CD14-positive monocyte (primary cell): ENCODE measurements at regions not wholly inside any gene's neighbourhood (a gene's known extent, or its start where the extent isn't known, plus 50 kb on each side); places are given as distances from the start of the nearest gene placed in this dataset.

Experiments used
- DNase-seq, 3 donors: peaks; one replicate each; pipeline ENCODE4 v3.0.0-alpha.2; 2011 to 2022
- H2AFZ ChIP-seq: 2 replicates; pipeline ENCODE4 v1.6.0; 2012; ENCODE audit warnings: mild to moderate bottlenecking, low read depth, low read length, inconsistent platforms; ENCODE audit not compliant: insufficient read depth, poor library complexity, severe bottlenecking
- H3K27ac ChIP-seq, 2 donors: 1 replicate in 1 of 2; 2 replicates in 1 of 2; pipeline ENCODE4 v1.5.1; 2012 to 2013; ENCODE audit warnings: low read length in 2 of 2, control low read depth in 1 of 2, inconsistent platforms in 1 of 2, low read depth in 1 of 2, mild to moderate bottlenecking in 1 of 2
- H3K27me3 ChIP-seq, 2 donors: one replicate each; pipeline versions ENCODE4 v1.6.0 to v1.6.1; 2011 to 2013; ENCODE audit warnings: low read length in 2 of 2; ENCODE audit not compliant: control insufficient read depth in 2 of 2, insufficient read depth in 2 of 2
- H3K36me3 ChIP-seq, 2 donors: replicated peaks in 1 of 2; 1 replicate in 1 of 2; 2 replicates in 1 of 2; pipeline versions ENCODE4 v1.5.1 to v1.6.1; 2012 to 2013; ENCODE audit warnings: low read length in 2 of 2, control low read depth in 1 of 2, inconsistent platforms in 1 of 2, mild to moderate bottlenecking in 1 of 2; ENCODE audit not compliant: insufficient read depth in 2 of 2, control insufficient read depth in 1 of 2
- H3K4me1 ChIP-seq, 2 donors: 1 replicate in 1 of 2; 2 replicates in 1 of 2; pipeline versions ENCODE4 v1.5.1 to v1.6.1; 2012 to 2013; ENCODE audit warnings: low read length in 2 of 2, control low read depth in 1 of 2, inconsistent platforms in 1 of 2, mild to moderate bottlenecking in 1 of 2, moderate library complexity in 1 of 2; ENCODE audit not compliant: insufficient read depth in 2 of 2, control insufficient read depth in 1 of 2
- H3K4me2 ChIP-seq: replicated peaks from 2 replicates; pipeline ENCODE3; 2012; ENCODE audit warnings: low read length, moderate library complexity, mild to moderate bottlenecking; ENCODE audit not compliant: poor library complexity, severe bottlenecking; ENCODE audit errors: extremely low read depth
- H3K4me3 ChIP-seq, 3 experiments: fragments of 200-600 bp in 1 of 3; sonication (generic) in 1 of 3; replicated peaks in 1 of 3; 1 replicate in 2 of 3; 2 replicates in 1 of 3; pipeline ENCODE4 v1.5.1; 2011 to 2013; ENCODE audit warnings: low read length in 3 of 3, mild to moderate bottlenecking in 3 of 3, control low read depth in 2 of 3, low read depth in 2 of 3, inconsistent platforms in 1 of 3, moderate library complexity in 1 of 3
- H3K79me2 ChIP-seq: 2 replicates; pipeline ENCODE4 v1.6.0; 2012; ENCODE audit warnings: mild to moderate bottlenecking, control low read depth, inconsistent platforms, low read length, moderate library complexity; ENCODE audit not compliant: insufficient read depth
- H3K9ac ChIP-seq: 2 replicates; pipeline ENCODE4 v1.6.0; 2017; ENCODE audit warnings: low read length, mild to moderate bottlenecking; ENCODE audit not compliant: insufficient read depth, poor library complexity, severe bottlenecking
- H3K9me3 ChIP-seq, 2 donors: replicated peaks in 1 of 2; 1 replicate in 1 of 2; 2 replicates in 1 of 2; pipeline versions ENCODE4 v1.5.1 to v1.6.1; 2012 to 2013; ENCODE audit warnings: low read length in 2 of 2, control low read depth in 1 of 2; ENCODE audit not compliant: control insufficient read depth in 1 of 2, insufficient read depth in 1 of 2
- H4K20me1 ChIP-seq: 2 replicates; pipeline ENCODE4 v1.6.0; 2012; ENCODE audit warnings: mild to moderate bottlenecking, low read length, control low read depth, moderate library complexity; ENCODE audit not compliant: insufficient read depth
- H3K27ac Mint-ChIP-seq, 7 donors: one replicate each; pipeline ENCODE4 v1.8.0; 2020; ENCODE audit warnings: mild to moderate bottlenecking in 7 of 7, mixed read lengths in 7 of 7, moderate library complexity in 6 of 7, inconsistent platforms in 2 of 7
- H3K27me3 Mint-ChIP-seq, 3 donors: one replicate each; pipeline ENCODE4 v1.8.0; 2021 to 2022; ENCODE audit warnings: low read depth in 3 of 3, mild to moderate bottlenecking in 3 of 3, mixed read lengths in 3 of 3, moderate library complexity in 3 of 3, inconsistent platforms in 1 of 3
- H3K36me3 Mint-ChIP-seq, 2 donors: one replicate each; pipeline ENCODE4 v1.8.0; 2020; ENCODE audit warnings: mixed read lengths in 2 of 2, inconsistent platforms in 1 of 2, mild to moderate bottlenecking in 1 of 2
- H3K4me1 Mint-ChIP-seq: one replicate; pipeline ENCODE4 v1.8.0; 2020; ENCODE audit warnings: mild to moderate bottlenecking, mixed read lengths
- H3K4me3 Mint-ChIP-seq, 2 donors: one replicate each; pipeline ENCODE4 v1.8.0; 2020; ENCODE audit warnings: mild to moderate bottlenecking in 2 of 2, mixed read lengths in 2 of 2, moderate library complexity in 1 of 2
- H3K9me3 Mint-ChIP-seq, 7 donors: one replicate each; pipeline ENCODE4 v1.8.0; 2020 to 2022; ENCODE audit warnings: mixed read lengths in 7 of 7, mild to moderate bottlenecking in 6 of 7, moderate library complexity in 6 of 7, inconsistent platforms in 2 of 7
- CTCF ChIP-seq: fragments of 200-600 bp; IDR thresholded peaks from one replicate; pipeline ENCODE4 v1.8.0; 2022; ENCODE audit warnings: antibody characterized with exemption, mild to moderate bottlenecking
- WGBS: methylation state at CpG from one replicate; pipeline ENCODE4 v1.1.5; 2013; ENCODE audit warnings: missing lambda C conversion rate; ENCODE audit not compliant: insufficient coverage; 5-methylcytosine and 5-hydroxymethylcytosine counted together
- intact Hi-C, 2 donors: fragments of 100-400 bp; cut with micrococcal nuclease; formaldehyde crosslinking; loops; one replicate each; pipeline versions ENCODE4 v1.15.0 to v1.15.1; 2023

GRCh38 chr13:46495651-46496050 is 57.3 kb upstream of the LRCH1 start:
- no CpG with 5 or more reads among the region's 4 CpGs for WGBS
- Histone ChIP-seq H3K4me3 (no peak overlapping the region), H3K27ac (no peak overlapping the region), H3K4me2 (no peak overlapping the region), H3K9ac (no peak overlapping the region), H4K20me1 (no peaks in the 10 kb centered on the region), H3K27me3 (no peaks in the 10 kb centered on the region), H3K36me3 (no peaks in the 10 kb centered on the region), H2AFZ (no peak overlapping the region), H3K79me2 (no peaks in the 10 kb centered on the region), H3K9me3 (no peaks in the 10 kb centered on the region), H3K4me1 (no peaks in the 10 kb centered on the region)
- H3K27me3 Mint-ChIP-seq, result peaks cover 5 to 7% (median 6%) of the 10 kb centered on the region in 3 donors
- TF ChIP-seq CTCF, result no peak
- H3K4me1 Mint-ChIP-seq, result no peaks in the 10 kb centered on the region
- no peak overlapping the region for H3K4me3 Mint-ChIP-seq
- intact Hi-C loops, result loop anchor here in 1 of 2 donors (10.0 kb wide), 1 partner anchor 229 kb away; no protein-coding TSS in a partner anchor
- no peaks in the 10 kb centered on the region for H3K9me3 Mint-ChIP-seq
- no peak for DNase-seq
- no peak overlapping the region for H3K27ac Mint-ChIP-seq
- H3K36me3 Mint-ChIP-seq, result no peaks in the 10 kb centered on the region

- H3K4me3 ChIP-seq, result no peak overlapping the region
- Mint-ChIP-seq H3K4me1 (no peaks in the 10 kb centered on the region), H3K27me3 (peaks cover 3 to 5% (median 5%) of the 10 kb centered on the region in 3 donors), H3K9me3 (no peaks in the 10 kb centered on the region), H3K36me3 (no peaks in the 10 kb centered on the region), H3K27ac (no peak overlapping the region), H3K4me3 (no peak overlapping the region)
- H3K36me3 ChIP-seq, result no peaks in the 10 kb centered on the region
- H4K20me1 ChIP-seq, result no peaks in the 10 kb centered on the region
- no peak overlapping the region for H3K4me2 ChIP-seq
- no peak overlapping the region for H3K27ac ChIP-seq
- intact Hi-C loops, result loop anchor here in 1 of 2 donors (10.0 kb wide), 1 partner anchor 230 kb away; no protein-coding TSS in a partner anchor
- H3K79me2 ChIP-seq, result no peaks in the 10 kb centered on the region
- no peak overlapping the region for H2AFZ ChIP-seq
- H3K4me1 ChIP-seq, result peaks cover 0 to 2% of the 10 kb centered on the region in 2 donors
- TF ChIP-seq CTCF, result no peak
- H3K9me3 ChIP-seq, result no peaks in the 10 kb centered on the region
- no peaks in the 10 kb centered on the region for H3K27me3 ChIP-seq
- no peak overlapping the region for H3K9ac ChIP-seq
- DNase-seq, result no peak
Observed at GRCh38 chr13:46495066-46495465, 57.9 kb upstream of the LRCH1 start.
